ENCODE measurements at regions not wholly inside any gene's neighbourhood (a gene's known extent, or its start where the extent isn't known, plus 50 kb on each side); places are given as distances from the start of the nearest gene placed in this dataset.
A peak's percentile ranks its signal among the peaks of the same experiment; 100 is the strongest.
"Not testable (repeated sequence)": the region's sequence is repeated elsewhere in the genome, so short reads cannot be mapped to it uniquely, and the experiment has no call there.

GRCh38 chr7:70846208-70846607 is 285.7 kb upstream of the GALNT17 start:
- no peak for FAIRE-seq

- FAIRE-seq: no peak
These were observed 282.2 kb upstream of the GALNT17 start for GRCh38 chr7:70849580-70850235.

DNA sequence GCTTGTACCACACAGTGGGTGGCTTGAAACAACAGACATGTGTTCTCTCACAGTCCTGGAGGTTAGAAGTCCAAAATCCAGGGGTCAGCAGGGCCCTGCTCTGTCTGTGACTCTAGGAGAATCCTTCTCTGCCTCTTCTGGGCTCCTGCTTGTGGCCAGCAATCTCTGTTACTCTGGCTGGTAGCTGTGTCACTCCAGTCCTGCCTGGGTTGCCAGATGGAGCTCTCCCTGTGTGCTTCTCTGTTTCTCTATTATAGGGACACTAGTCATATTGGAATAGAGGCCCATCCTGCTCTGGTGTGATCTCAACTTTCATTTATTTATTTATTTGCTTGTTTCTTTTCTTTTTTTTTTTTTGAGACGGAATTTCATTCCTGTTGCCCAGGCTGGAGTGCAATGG is 276.6 kb upstream of the GALNT17 start:
- no peak for FAIRE-seq

DNA sequence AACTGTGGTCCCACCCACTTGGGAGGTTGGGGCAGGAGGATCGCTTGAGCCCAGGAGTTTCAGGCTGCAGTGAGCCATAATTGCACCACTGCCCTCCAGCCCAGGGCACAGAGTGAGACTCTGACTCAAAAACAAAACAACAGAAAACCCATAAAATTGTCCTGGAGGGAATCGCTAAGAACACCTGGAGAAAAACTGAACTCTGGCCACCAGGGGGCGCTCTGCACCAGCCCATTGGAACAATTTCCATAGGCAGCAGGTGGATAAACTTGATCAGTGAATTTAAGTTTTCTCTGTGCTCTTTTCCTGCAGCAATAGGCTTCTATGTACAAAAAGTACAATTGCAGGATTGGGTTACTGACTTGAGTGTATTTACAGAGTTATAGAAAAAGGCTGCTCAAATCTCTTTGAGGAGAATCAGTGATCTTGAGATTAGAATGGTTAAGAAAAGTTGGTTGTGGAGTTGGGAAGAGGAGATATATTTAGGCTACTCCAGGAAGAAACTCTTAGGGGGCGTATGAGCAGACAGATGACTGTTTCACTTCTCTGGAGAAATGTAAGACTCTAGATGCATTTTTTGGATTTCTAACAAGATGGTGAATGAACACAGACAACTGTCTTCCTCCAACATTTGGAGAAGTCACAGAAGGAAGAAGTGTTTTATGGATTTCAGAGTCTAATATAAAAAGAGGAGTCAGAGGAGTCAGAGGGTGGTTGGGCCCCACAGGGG is 274.9 kb upstream of the GALNT17 start:
- peak; percentile 86 for FAIRE-seq

DNA sequence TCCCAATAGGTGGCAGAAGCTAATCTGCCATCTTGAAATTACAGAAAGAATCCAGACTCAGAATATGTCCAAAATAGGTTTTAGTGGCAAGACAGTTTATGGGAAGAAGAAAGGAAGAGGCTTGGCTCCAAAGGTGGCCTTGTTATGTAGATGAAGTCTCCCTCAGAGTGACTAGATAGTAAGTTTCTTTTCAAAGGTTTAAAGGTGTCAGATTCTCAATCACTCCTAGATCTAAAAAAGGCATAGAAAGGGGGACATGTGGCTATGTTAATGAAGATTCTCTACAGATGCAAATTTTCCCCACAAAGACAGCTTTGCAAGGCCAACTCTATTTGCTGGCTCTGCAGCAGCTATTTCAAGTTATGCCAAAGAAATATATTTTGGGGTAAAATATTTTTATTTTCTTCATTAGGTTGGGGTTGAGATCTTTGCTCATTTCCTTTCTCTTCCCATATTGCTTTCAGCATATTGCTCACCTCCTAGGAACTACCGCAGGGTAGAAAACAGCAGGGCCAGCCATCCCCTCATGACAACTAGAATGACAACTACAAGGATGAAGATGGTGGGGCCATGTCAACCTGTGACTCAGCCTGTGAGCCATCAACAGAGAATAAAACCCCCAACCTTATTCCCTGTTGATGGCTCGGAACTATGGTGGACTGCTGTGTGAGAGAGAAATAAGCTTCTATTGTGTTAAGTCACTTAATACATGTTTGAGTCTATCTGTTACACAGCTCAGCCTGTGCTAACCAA is 274.0 kb upstream of the GALNT17 start:
- FAIRE-seq: no peak

GRCh38 chr7:70867513-70867912 is 264.4 kb upstream of the GALNT17 start:
- no peak for FAIRE-seq

DNA sequence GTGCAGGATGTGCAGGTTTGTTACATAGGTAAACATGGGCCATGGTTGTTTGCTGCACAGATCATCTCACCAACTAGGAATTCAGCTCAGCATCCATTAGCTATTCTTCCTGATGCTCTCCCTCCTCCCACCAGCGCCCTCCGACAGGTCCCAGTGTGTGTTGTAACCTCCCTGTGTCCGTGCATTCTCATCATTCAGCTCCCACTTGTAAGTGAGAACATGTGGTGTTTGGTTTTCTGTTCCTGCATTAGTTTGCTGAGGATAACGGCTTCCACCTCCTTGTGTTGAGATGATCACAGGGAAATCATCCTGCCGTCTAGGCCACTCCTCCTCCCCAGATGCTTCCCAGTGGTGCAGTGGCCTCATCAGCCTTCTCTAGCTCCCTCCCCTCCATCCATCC is 261.6 kb upstream of the GALNT17 start:
- FAIRE-seq: no peak

- no peak for FAIRE-seq
These were observed 259.8 kb upstream of the GALNT17 start for GRCh38 chr7:70872188-70872587.

DNA sequence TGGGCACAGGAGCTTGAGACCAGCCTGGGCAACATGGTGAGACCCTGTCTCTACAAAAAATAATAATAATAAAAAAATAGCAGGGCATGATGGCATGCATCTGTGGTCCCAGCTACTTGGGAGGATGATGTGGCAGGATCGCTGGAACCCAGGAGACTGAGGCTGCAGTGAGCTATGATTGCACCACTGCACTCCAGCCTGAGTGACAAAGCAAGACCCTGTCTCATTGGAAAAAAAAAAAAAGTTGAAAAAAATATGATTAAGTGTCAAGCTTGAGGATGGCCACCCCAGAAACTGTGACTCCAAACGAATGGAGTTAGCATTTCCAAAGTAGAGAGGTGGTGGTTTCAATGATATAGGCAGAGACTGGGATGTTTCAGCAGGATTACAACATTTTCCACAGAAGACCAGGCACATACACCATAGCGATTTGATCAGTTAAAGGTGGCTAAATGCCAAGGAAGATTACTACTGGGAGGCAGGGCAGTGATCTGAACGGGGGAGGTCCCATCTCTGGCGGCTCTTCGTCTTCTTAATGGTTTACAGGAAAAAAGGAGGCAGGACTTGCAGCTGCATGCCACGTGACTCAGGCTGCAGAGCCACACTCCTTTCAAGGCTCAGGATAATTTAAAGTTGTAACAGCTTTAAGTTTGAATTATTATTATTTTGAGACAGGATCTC is 250.6 kb upstream of the GALNT17 start:
- no peak for FAIRE-seq

DNA sequence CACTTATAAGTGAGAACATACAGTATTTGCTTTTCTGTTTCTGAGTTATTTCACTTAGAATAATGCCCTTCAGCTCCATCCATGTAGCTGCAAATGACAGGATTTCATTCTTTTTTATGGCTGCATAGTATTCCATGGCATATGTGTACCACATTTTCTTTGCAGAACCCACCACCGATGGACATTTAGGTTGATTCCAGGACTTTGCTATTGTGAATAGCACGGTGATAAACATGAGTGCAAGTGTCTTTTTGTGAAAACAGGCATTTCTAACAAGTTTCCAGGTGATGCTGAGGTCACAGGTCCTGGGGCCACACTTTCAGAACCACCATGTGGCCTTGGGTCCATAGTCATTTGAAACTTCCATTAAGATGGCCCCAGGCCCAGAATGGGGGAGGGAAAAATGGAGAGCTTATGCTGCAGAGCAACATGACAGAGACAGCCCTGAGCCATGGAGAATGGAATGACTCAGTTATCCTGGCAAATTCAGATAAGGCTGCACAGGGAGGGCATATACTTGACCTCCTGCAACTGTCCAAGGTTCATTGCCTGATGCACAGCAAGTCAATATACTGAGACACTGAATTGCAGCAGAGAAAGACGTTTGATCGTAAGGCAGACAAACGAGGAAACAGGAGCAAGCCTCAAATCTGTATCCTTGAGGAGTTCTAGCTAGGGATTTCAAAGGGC is 248.0 kb upstream of the GALNT17 start:
- no peak for FAIRE-seq

- no peak for FAIRE-seq
These were observed 247.5 kb upstream of the GALNT17 start for GRCh38 chr7:70884440-70884764.

GRCh38 chr7:70884809-70885208 is 247.1 kb upstream of the GALNT17 start:
- no peak for FAIRE-seq

DNA sequence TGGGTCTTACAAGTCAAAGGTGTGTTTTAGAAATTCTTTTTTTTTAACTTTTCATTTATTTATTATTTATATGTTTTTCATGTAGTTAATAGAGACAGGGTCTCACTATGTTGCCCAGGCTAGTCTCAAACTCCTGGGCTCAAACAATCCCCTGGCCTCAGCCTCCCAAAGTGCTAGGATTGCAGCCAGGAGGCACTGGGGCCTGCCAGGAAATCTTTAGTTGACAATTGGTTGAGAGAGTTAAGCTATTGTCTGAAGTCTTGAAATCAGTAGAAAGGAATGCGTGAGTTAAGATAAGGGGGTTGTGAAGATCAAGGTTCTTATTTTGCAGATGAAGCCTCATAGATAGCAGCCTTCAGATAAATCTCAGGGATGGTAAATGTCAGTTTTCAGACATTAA is 245.4 kb upstream of the GALNT17 start:
- no peak for FAIRE-seq

DNA sequence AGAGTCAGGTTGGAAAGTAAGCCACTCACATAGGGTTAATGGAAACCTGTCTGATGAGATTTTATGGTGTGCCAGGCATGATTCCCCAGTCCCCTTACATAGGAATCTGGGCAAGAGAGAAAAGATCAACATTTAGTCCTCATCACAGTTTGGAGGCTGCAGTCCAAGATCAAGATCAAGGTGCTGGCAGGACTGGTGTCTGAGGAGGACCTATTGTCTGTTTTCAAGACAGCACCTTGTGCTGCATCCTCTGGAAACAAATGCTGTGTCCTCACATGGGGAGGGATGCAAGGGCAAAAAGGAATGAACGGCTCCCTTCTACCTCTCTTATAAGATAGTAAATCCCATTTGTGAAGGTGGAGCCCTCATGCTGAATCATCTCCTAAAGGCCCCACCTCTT is 244.8 kb upstream of the GALNT17 start:
- no peak for FAIRE-seq

DNA sequence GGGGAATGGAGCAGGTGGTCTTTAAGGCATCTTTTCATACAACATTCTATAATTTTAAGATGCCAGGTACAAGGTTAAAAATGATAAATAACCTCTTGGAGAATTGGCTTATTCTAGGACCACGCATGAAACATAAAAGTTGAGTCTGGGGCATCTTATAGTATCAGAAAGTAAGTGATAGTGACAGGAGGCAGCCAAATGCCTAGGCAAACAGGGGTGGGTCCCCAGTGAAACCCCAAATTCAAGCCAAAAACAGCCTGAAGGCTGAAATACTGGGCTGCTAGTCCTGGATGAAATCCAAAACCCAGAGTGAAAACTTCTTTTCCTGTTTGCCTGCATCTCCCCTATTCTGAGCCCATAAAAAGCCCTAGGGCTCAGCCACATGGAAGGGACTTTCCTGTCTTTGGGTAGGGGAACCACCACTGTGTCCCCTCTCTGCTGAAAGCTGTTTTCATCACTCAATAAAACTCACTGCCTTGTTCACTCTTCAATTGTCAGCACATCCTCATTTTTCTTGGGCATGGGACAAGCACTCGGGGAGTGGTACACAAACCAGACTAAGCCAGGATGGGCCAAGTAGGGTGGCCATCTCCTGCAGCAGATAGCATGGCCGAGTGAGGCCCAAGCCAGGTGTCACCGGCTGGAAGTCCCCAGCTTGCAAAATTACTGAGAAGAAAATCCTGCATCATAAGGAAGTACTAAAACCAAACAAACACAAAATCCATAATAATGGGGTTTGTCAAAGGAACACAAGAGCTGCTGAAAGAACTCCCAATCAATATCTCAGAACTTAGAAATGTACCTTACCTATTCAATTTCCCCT is 241.6 kb upstream of the GALNT17 start:
- FAIRE-seq: no peak

DNA sequence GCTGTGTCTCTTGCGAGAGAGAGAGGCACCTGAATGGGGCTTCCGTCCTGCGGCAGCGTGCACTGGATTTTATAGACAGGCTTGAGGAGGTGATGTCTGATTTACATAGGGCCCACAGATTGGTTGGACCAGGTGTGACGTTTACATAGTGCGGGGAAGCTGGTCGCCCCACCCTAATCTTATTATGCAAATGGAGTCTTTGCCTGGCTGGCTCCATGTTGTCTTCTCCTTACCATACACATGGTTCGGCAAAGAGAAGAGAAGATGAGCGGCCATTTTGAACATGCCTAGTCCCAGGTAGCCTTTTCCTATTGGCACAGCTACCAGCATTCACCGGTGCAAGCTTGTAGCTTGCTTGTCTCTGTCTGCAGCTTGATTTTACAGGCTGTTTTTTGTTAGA is 238.5 kb upstream of the GALNT17 start:
- no peak for FAIRE-seq

DNA sequence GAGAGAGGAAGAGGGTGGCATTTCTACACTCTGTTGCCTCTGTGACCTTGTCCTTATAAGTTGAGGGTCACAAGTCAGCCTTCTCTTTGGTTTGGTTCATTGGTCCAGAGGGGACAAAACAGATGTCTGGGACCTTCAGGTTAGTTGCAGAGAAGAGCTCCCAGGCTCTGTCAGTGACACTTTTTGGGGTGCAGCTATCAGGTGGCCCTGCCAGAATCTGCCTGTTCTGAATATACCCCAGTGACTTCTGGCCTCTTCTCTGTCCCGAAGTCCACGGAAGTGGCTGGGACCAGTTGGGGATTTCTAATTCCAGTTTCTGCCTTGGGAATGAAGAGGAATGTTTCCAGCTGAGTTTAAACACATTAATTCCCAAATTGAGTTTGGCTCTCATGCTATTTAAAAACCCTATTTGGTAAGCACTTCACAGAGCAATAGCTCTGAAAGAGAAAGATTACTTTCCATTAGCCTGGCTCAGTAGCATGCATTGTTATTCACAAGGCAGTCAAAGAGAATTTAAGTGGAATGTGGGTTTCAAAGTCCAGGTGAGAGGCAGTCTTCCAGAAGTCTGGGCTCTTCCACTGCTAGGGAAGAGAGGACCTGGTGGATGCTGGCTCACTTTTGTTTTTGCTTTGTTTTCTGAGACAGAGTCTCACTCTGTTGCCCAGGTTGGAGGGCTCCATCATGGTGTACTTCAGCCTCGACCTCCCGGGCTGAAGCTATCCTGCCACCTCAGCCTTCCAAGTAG is 237.8 kb upstream of the GALNT17 start:
- FAIRE-seq: no peak

- FAIRE-seq: no peak
These were observed 237.1 kb upstream of the GALNT17 start for GRCh38 chr7:70894799-70895198.

DNA sequence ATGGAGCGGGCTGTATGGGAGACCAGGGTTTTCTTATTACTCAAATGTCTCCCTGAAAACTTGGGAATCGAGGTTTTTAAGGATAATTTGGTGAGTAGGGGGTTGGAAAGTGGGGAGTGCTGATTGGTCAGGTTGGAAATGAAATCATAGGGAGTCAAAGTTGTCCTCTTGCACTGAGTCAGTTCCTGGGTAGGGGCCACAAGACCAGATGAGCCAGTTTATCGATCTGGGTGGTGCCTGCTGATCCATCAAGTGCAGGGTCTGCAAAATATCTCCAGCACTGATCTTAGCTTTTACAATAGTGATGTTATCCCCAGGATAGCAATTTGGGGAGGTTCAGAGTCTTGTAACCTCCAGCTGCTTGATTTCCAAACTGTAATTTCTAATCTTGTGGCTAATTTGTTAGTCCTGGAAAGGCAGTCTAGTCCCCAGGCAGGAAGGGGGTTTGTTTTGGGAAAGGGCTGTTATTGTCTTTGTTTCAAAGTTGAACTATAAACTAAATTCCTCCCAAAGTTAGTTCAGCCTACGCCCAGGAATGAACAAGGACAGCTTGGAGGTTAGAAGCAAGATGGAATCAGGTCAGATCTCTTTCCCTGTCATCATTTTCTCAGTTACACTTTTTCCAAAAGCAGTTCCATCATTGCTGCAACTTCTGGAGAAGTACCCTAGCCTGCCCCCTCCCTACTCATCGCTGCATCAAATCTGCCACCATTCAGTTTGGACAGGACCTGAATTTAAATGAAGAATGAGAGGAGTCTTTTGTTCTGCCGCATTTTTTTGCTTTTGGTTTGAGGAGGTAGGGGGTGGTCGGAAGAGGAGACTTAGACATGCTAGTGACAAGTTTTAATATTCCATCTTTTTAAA is 236.4 kb upstream of the GALNT17 start:
- not testable (repeated sequence) for FAIRE-seq
